Smooth muscle cell (in vitro differentiated cells): ENCODE measurements at regions not wholly inside any gene's neighbourhood (a gene's known extent, or its start where the extent isn't known, plus 50 kb on each side); places are given as distances from the start of the nearest gene placed in this dataset.

Experiments
- DNase-seq: peaks from one replicate; lab custom pipeline; 2025; ENCODE audit not compliant: unreplicated experiment; lab: John Stamatoyannopoulos, UW
- H2AFZ ChIP-seq: fragments of 200-600 bp; sonication (generic); 2 replicates; pipeline ENCODE4 v1.6.0; 2016; ENCODE audit warnings: antibody characterized with exemption, low read depth, mild to moderate bottlenecking
- H3F3A ChIP-seq: fragments of 200-600 bp; sonication (generic); 2 replicates; pipeline ENCODE4 v1.6.0; 2017; ENCODE audit warnings: antibody characterized with exemption, low read depth
- H3K27ac ChIP-seq: fragments of 200-600 bp; sonication (generic); 2 replicates; pipeline ENCODE4 v1.5.1; 2016; ENCODE audit warnings: low read depth, mild to moderate bottlenecking
- H3K27me3 ChIP-seq: fragments of 200-600 bp; sonication (generic); 2 replicates; pipeline ENCODE4 v1.6.1; 2016; ENCODE audit warnings: low read depth, mild to moderate bottlenecking
- H3K36me3 ChIP-seq: fragments of 200-600 bp; sonication (generic); 2 replicates; pipeline ENCODE4 v1.5.1; 2016; ENCODE audit warnings: low read depth
- H3K4me1 ChIP-seq: fragments of 200-600 bp; sonication (generic); 2 replicates; pipeline ENCODE4 v1.5.1; 2016; ENCODE audit warnings: low read depth
- H3K4me2 ChIP-seq: fragments of 200-600 bp; sonication (generic); 2 replicates; pipeline ENCODE4 v1.6.0; 2016; ENCODE audit warnings: mild to moderate bottlenecking
- H3K4me3 ChIP-seq: fragments of 200-600 bp; sonication (generic); 2 replicates; pipeline ENCODE4 v1.5.1; 2016; ENCODE audit warnings: mild to moderate bottlenecking
- H3K79me2 ChIP-seq: fragments of 200-600 bp; sonication (generic); 2 replicates; pipeline ENCODE4 v1.6.0; 2016; ENCODE audit warnings: low read depth, mild to moderate bottlenecking
- H3K9ac ChIP-seq: fragments of 200-600 bp; sonication (generic); 2 replicates; pipeline ENCODE4 v1.6.0; 2016; ENCODE audit warnings: low read depth
- H3K9me3 ChIP-seq: fragments of 200-600 bp; sonication (generic); replicated peaks from 2 replicates; pipeline ENCODE4 v1.5.1; 2016; ENCODE audit warnings: low read depth
- H4K20me1 ChIP-seq: fragments of 200-600 bp; sonication (generic); 2 replicates; pipeline ENCODE4 v1.6.0; 2016; ENCODE audit warnings: low read depth
- WGBS: methylation state at CpG from one replicate; pipeline ENCODE4 v1.1.7; 2016; ENCODE audit warnings: low lambda C conversion rate; 5-methylcytosine and 5-hydroxymethylcytosine counted together
- TF ChIP-seq, protein P1 (sequence below): fragments of 200-600 bp; sonication (generic); IDR thresholded peaks from 2 replicates; pipeline ENCODE4 v1.5.1; 2017; ENCODE audit warnings: borderline replicate concordance, mild to moderate bottlenecking, antibody characterized with exemption; ENCODE audit not compliant: insufficient read depth, poor library complexity, severe bottlenecking

- 33% methylated on average over 2 of the region's 2 CpGs for WGBS
Measured at GRCh38 chr4:169811476-169811875, 53.7 kb upstream of the HPF1 start.

GRCh38 chr4:169810325-169811323 lies 52.9 kb upstream of the HPF1 start:
- H3F3A ChIP-seq: no peaks in the 10 kb centered on the region
- DNase-seq: no peak
- H3K9ac ChIP-seq: no peak overlapping the region
- TF ChIP-seq, protein P1, sequence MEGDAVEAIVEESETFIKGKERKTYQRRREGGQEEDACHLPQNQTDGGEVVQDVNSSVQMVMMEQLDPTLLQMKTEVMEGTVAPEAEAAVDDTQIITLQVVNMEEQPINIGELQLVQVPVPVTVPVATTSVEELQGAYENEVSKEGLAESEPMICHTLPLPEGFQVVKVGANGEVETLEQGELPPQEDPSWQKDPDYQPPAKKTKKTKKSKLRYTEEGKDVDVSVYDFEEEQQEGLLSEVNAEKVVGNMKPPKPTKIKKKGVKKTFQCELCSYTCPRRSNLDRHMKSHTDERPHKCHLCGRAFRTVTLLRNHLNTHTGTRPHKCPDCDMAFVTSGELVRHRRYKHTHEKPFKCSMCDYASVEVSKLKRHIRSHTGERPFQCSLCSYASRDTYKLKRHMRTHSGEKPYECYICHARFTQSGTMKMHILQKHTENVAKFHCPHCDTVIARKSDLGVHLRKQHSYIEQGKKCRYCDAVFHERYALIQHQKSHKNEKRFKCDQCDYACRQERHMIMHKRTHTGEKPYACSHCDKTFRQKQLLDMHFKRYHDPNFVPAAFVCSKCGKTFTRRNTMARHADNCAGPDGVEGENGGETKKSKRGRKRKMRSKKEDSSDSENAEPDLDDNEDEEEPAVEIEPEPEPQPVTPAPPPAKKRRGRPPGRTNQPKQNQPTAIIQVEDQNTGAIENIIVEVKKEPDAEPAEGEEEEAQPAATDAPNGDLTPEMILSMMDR: peak; percentile 87
- no peaks in the 10 kb centered on the region for H3K79me2 ChIP-seq
- no peaks in the 10 kb centered on the region for H3K4me1 ChIP-seq
- no peaks in the 10 kb centered on the region for H3K9me3 ChIP-seq
- no peak overlapping the region for H3K4me3 ChIP-seq
- no peak overlapping the region for H3K27ac ChIP-seq
- H2AFZ ChIP-seq: no peak overlapping the region
- H4K20me1 ChIP-seq: no peaks in the 10 kb centered on the region
- WGBS: 46% methylated on average over 6 of the region's 6 CpGs
- no peaks in the 10 kb centered on the region for H3K27me3 ChIP-seq
- H3K36me3 ChIP-seq: no peaks in the 10 kb centered on the region
- no peak overlapping the region for H3K4me2 ChIP-seq

More at GRCh38 chr4:169811476-169811875, 53.7 kb upstream of the HPF1 start:
- H3K79me2 ChIP-seq: no peaks in the 10 kb centered on the region
- H3K36me3 ChIP-seq: no peaks in the 10 kb centered on the region
- H3F3A ChIP-seq: no peaks in the 10 kb centered on the region
- no peaks in the 10 kb centered on the region for H4K20me1 ChIP-seq
- DNase-seq: no peak
- H3K9ac ChIP-seq: no peak overlapping the region
- TF ChIP-seq, protein P1: no peak
- no peak overlapping the region for H3K4me2 ChIP-seq
- H3K9me3 ChIP-seq: no peaks in the 10 kb centered on the region
- H3K4me1 ChIP-seq: no peaks in the 10 kb centered on the region
- no peak overlapping the region for H3K4me3 ChIP-seq
- peaks cover 5% of the 10 kb centered on the region for H3K27me3 ChIP-seq
- H3K27ac ChIP-seq: no peak overlapping the region
- H2AFZ ChIP-seq: no peak overlapping the region

DNA sequence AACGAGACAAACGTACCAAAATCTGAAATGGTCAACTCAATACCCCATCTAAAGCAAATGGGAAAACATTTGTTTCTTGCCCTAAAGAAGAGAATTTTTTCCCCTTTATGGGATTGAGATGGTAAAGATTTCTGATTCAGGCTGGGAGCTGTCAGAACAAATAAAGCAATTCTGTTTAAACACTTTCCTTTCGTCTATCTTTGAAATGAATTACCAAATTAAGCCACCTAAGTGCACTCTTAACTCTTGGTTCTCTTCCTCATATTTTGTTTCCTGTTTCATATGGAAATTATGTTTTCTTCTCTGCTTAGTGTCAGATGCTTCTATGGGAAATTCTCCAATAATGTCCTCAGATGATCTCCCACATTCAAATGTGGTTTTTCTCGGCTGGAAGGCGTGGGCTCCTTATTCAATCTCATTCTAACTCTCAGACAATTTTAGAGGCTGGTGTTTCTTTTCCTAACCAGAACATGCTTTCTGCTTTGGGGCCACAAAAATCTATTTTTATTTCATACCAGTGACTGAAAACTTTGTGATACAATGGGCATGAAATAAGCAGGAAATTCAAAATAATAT lies 50.3 kb upstream of the HPF1 start:
- no peak for DNase-seq
- Histone ChIP-seq H2AFZ (no peak overlapping the region), H3K9ac (no peak overlapping the region), H3K9me3 (no peaks in the 10 kb centered on the region), H3F3A (no peaks in the 10 kb centered on the region), H3K36me3 (no peaks in the 10 kb centered on the region), H4K20me1 (no peaks in the 10 kb centered on the region), H3K4me2 (no peak overlapping the region), H3K27ac (no peak overlapping the region), H3K4me3 (no peak overlapping the region), H3K27me3 (no peaks in the 10 kb centered on the region), H3K4me1 (no peaks in the 10 kb centered on the region), H3K79me2 (no peaks in the 10 kb centered on the region)
- TF ChIP-seq, protein P1: no peak
- WGBS: 71% methylated on average over 5 of the region's 5 CpGs
